Tibial artery (tissue), 4 donors: ENCODE measurements at regions not wholly inside any gene's neighbourhood (a gene's known extent, or its start where the extent isn't known, plus 50 kb on each side); places are given as distances from the start of the nearest gene placed in this dataset.

Source experiments
- DNase-seq, 2 donors: peaks; one replicate each; pipeline ENCODE4 v3.0.0-alpha.2; 2019
- H3K27ac ChIP-seq, 2 donors: fragments of 200-600 bp; sonication (generic) in 1 of 2; 1 replicate in 1 of 2; 2 replicates in 1 of 2; pipeline ENCODE4 v1.5.1; 2018 to 2019; ENCODE audit warnings: mild to moderate bottlenecking in 1 of 2
- H3K27me3 ChIP-seq, 2 donors: fragments of 200-600 bp; sonication (generic) in 1 of 2; one replicate each; pipeline versions ENCODE4 v1.5.1 to v1.6.0; 2016 to 2019
- H3K36me3 ChIP-seq, 3 donors: fragments of 200-600 bp; sonication (generic) in 2 of 3; one replicate each; pipeline ENCODE4 v1.5.1; 2016 to 2019; ENCODE audit warnings: mild to moderate bottlenecking in 2 of 3
- H3K4me1 ChIP-seq, 4 donors: fragments of 200-600 bp; sonication (generic) in 2 of 4; 1 replicate in 3 of 4; 2 replicates in 1 of 4; pipeline ENCODE4 v1.5.1; 2016 to 2019
- H3K4me3 ChIP-seq, 2 donors: fragments of 200-600 bp; sonication (generic) in 1 of 2; 1 replicate in 1 of 2; 2 replicates in 1 of 2; pipeline ENCODE4 v1.5.1; 2018 to 2019; ENCODE audit warnings: mild to moderate bottlenecking in 2 of 2
- H3K9me3 ChIP-seq, 3 donors: fragments of 200-600 bp; sonication (generic) in 1 of 3; one replicate each; pipeline ENCODE4 v1.5.1; 2016 to 2019
- intact Hi-C: fragments of 100-400 bp; cut with DNase I; formaldehyde crosslinking; loops from one replicate; pipeline ENCODE4 v1.15.0; 2023; ENCODE audit warnings: low total_unique reads
- TF ChIP-seq, protein P1 (sequence below), 2 experiments: fragments of 200-600 bp in 1 of 2; fragments of 450-650 bp in 1 of 2; IDR thresholded peaks; one replicate each; pipeline ENCODE4 v1.5.1; 2017 to 2019; ENCODE audit warnings: antibody characterized with exemption in 2 of 2, mild to moderate bottlenecking in 1 of 2, moderate library complexity in 1 of 2

DNA sequence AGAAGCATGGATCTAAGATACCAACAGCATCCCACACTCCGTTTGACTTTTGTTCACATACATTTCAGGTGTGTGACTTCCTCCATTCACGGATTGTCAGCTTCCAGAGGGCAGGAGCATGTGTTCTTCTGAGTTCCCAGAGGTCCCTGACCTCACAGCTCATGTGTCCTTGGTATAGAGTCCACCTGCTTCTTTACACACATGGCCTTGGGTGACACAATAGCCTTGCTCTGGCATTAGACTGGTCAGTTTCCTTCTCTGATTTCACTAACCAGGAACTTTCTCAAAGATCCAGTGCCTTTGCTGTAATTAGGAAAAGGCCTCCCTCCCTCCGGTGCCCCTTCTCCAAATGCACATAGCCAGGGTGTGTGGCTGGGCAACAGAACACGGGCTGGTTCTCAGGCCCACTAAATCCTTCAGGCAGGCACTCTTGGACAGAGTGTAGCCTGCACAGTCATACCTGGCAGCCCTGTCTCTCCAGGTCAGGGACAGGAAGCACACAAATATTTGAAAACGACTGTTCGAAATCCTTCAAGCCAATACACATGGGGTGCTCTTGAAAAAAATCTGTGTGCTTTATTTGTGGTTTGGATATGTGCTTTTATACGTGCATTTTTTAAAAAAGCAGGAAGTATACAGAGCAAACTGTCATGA is 81.1 kb downstream of the TRIM42 start:
- Histone ChIP-seq H3K27me3 (peaks cover 0 to 2% of the 10 kb centered on the region in 2 donors), H3K36me3 (no peaks in the 10 kb centered on the region), H3K9me3 (no peaks in the 10 kb centered on the region), H3K27ac (no peak overlapping the region), H3K4me1 (no peaks in the 10 kb centered on the region), H3K4me3 (no peak overlapping the region)
- TF ChIP-seq, protein P1, sequence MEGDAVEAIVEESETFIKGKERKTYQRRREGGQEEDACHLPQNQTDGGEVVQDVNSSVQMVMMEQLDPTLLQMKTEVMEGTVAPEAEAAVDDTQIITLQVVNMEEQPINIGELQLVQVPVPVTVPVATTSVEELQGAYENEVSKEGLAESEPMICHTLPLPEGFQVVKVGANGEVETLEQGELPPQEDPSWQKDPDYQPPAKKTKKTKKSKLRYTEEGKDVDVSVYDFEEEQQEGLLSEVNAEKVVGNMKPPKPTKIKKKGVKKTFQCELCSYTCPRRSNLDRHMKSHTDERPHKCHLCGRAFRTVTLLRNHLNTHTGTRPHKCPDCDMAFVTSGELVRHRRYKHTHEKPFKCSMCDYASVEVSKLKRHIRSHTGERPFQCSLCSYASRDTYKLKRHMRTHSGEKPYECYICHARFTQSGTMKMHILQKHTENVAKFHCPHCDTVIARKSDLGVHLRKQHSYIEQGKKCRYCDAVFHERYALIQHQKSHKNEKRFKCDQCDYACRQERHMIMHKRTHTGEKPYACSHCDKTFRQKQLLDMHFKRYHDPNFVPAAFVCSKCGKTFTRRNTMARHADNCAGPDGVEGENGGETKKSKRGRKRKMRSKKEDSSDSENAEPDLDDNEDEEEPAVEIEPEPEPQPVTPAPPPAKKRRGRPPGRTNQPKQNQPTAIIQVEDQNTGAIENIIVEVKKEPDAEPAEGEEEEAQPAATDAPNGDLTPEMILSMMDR (IDR thresholded peaks at IDR 0.05) = no peak
- intact Hi-C loops = no loop called here
- no peak for DNase-seq

DNA sequence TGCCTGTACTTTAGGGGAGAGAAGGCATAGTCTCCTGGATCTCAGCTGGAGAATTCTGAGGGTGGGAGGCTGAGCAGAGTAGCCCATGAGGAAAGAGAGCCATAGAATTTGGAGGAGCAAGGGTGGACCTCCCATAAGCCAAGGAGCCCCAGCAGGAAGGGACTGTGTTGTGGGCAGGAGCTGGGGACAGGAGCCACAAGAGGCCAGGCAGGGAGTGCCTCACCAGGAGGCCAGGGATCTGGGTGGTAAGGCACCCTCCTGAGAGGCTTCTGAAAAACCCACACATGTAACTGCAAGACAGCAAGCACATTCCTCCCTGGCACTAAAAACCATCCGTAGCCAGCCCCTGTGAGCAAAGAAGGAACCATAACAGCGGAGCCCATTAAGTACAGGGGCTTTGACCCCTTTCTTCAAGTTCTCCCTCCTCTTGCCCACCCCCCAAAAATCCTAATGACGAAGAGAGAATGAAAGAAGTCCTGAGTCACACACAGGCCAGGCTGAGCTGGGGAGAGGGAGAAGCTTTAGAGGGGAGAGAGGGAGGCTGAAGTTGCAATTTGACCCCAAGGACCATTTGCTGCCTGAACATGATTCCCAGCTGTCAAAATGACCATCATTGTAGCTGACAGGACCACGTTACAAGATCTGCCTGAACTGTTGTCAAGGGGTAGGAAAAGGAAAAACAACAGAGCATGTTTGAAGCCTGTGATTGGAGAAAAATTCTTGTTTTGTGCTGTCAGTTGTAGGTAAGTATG is 82.6 kb downstream of the TRIM42 start:
- Histone ChIP-seq H3K9me3 (no peaks in the 10 kb centered on the region), H3K27ac (no peak overlapping the region), H3K27me3 (peaks cover 0 to 2% of the 10 kb centered on the region in 2 donors), H3K4me1 (no peaks in the 10 kb centered on the region), H3K36me3 (no peaks in the 10 kb centered on the region), H3K4me3 (no peak overlapping the region)
- TF ChIP-seq, protein P1 (IDR thresholded peaks at IDR 0.05) = no peak
- no peak for DNase-seq
- intact Hi-C loops = no loop called here

DNA sequence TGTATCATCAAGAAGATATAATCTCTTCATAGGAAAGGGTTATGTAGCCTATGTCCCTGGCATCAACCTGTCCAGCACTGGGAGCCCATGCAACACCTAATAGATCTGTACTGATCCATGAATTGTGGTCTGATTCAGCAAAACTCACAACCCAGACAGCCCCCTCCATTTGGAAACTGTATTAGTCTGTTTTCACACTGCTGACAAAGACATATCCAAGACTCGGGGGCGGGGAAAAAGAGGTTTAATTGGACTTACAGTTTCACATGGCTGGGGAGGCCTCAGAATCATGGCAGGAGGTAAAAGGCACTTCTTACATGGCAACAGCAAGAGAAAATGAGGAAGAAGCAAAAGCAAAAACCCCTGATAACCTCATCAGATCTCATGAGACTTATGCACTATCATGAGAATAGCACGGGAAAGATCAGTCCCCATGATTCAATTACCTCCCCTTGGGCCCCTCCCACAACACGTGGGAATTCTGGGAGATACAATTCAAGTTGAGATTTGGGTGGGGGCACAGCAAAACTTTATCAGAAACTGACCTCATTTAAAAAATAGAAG is 83.3 kb downstream of the TRIM42 start:
- intact Hi-C loops = no loop called here
- DNase-seq = no peak
- TF ChIP-seq, protein P1 (IDR thresholded peaks at IDR 0.05) = no peak

DNA sequence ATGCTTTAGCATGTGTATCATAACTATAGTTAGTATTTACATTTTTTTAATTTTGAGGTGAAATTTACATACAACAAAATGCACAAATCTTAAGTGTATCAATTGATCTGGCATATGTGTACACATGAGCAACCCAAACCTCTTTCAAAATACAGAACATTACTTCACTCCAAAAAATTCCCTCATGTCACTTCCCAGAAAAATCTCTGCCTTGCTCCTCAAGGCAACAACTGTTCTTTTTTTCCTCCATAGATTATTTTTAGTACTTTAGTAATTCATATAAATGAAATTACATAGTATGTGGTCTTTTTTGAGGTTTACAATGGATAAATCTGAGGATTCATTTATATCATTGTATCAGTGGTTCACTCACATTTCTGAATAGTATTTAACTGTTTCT is 84.9 kb downstream of the TRIM42 start:
- DNase-seq = no peak
- H3K9me3 ChIP-seq = no peaks in the 10 kb centered on the region
- no peaks in the 10 kb centered on the region for H3K36me3 ChIP-seq
- intact Hi-C loops = no loop called here
- H3K27ac ChIP-seq = no peak overlapping the region
- no peaks in the 10 kb centered on the region for H3K4me1 ChIP-seq
- no peak overlapping the region for H3K4me3 ChIP-seq
- peaks cover 0 to 2% of the 10 kb centered on the region in 2 donors for H3K27me3 ChIP-seq
- TF ChIP-seq, protein P1 (IDR thresholded peaks at IDR 0.05) = no peak

More for the DNA sequence above, 83.3 kb downstream of the TRIM42 start:
- H3K9me3 ChIP-seq = no peaks in the 10 kb centered on the region
- H3K4me1 ChIP-seq = no peaks in the 10 kb centered on the region
- H3K36me3 ChIP-seq = no peaks in the 10 kb centered on the region
- H3K4me3 ChIP-seq = no peak overlapping the region
- H3K27ac ChIP-seq = no peak overlapping the region
- H3K27me3 ChIP-seq = peaks cover 0 to 2% of the 10 kb centered on the region in 2 donors

DNA sequence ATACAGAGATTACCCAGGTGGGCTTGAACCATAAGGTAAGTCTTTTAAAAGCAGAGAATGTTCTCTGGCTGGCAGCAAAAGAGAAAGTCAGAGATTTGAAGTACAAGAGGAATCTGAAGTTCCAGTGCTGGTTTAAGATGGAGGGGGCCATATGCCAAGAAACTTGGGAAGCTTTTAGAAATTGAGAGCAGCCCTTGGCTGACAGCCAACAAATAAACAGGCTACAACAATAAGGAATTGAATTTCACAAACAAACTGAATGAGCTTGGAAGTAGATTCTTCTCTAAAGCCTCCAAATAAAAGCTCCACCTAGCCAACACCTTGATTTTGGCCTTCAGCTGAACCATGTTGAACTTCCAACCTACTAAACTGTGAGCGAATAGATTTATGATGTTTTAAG is 85.7 kb downstream of the TRIM42 start:
- H3K27ac ChIP-seq = no peak overlapping the region
- TF ChIP-seq, protein P1 (IDR thresholded peaks at IDR 0.05) = no peak
- peaks cover 0 to 2% of the 10 kb centered on the region in 2 donors for H3K27me3 ChIP-seq
- H3K4me1 ChIP-seq = no peaks in the 10 kb centered on the region
- no peaks in the 10 kb centered on the region for H3K9me3 ChIP-seq
- no peaks in the 10 kb centered on the region for H3K36me3 ChIP-seq
- DNase-seq = no peak
- intact Hi-C loops = no loop called here
- no peak overlapping the region for H3K4me3 ChIP-seq
